ENCODE measurements at regions not wholly inside any gene's neighbourhood (a gene's known extent, or its start where the extent isn't known, plus 50 kb on each side); places are given as distances from the start of the nearest gene placed in this dataset.

- TF ChIP-seq CTCF (IDR thresholded peaks at IDR 0.05) (no peak), POLR2A (IDR thresholded peaks at IDR 0.05) (no peak)
Observed at GRCh38 chr4:71266090-71266794, 72.6 kb upstream of the SLC4A4 start.
